Nephron (organoid): ENCODE measurements at regions not wholly inside any gene's neighbourhood (a gene's known extent, or its start where the extent isn't known, plus 50 kb on each side); places are given as distances from the start of the nearest gene placed in this dataset.

Experiments used
- H3K27ac Mint-ChIP-seq, 3 experiments: 2 replicates each; pipeline ENCODE4 v1.8.0; 2020; ENCODE audit warnings: mixed read lengths in 3 of 3, mild to moderate bottlenecking in 2 of 3, moderate library complexity in 1 of 3
- H3K27me3 Mint-ChIP-seq: 2 replicates; pipeline ENCODE4 v1.8.0; 2021; ENCODE audit warnings: low read depth, mild to moderate bottlenecking, moderate library complexity, mixed read lengths
- H3K36me3 Mint-ChIP-seq: 2 replicates; pipeline ENCODE4 v1.8.0; 2020; ENCODE audit warnings: low read depth, mixed read lengths
- H3K4me1 Mint-ChIP-seq: 2 replicates; pipeline ENCODE4 v1.8.0; 2020; ENCODE audit warnings: mixed read lengths
- H3K4me3 Mint-ChIP-seq, 3 experiments: 2 replicates each; pipeline ENCODE4 v1.8.0; 2020; ENCODE audit warnings: mild to moderate bottlenecking in 3 of 3, mixed read lengths in 3 of 3, moderate library complexity in 2 of 3
- H3K9me3 Mint-ChIP-seq: 2 replicates; pipeline ENCODE4 v1.8.0; 2020; ENCODE audit warnings: mixed read lengths
- TF ChIP-seq, protein P1 (sequence below), 3 experiments: fragments of 200-600 bp; sonication (generic); IDR thresholded peaks; one replicate each; pipeline ENCODE4 v1.5.0; 2021; ENCODE audit warnings: antibody characterized with exemption in 3 of 3; ENCODE audit not compliant: unreplicated experiment in 3 of 3

GRCh38 chr12:33703221-33703620 is 263.6 kb upstream of the SYT10 start:
- H3K27me3 Mint-ChIP-seq = no peaks in the 10 kb centered on the region
- no peaks in the 10 kb centered on the region for H3K4me1 Mint-ChIP-seq
- no peaks in the 10 kb centered on the region for H3K9me3 Mint-ChIP-seq
- no peak overlapping the region for H3K27ac Mint-ChIP-seq
- H3K4me3 Mint-ChIP-seq = no peak overlapping the region
- TF ChIP-seq, protein P1, sequence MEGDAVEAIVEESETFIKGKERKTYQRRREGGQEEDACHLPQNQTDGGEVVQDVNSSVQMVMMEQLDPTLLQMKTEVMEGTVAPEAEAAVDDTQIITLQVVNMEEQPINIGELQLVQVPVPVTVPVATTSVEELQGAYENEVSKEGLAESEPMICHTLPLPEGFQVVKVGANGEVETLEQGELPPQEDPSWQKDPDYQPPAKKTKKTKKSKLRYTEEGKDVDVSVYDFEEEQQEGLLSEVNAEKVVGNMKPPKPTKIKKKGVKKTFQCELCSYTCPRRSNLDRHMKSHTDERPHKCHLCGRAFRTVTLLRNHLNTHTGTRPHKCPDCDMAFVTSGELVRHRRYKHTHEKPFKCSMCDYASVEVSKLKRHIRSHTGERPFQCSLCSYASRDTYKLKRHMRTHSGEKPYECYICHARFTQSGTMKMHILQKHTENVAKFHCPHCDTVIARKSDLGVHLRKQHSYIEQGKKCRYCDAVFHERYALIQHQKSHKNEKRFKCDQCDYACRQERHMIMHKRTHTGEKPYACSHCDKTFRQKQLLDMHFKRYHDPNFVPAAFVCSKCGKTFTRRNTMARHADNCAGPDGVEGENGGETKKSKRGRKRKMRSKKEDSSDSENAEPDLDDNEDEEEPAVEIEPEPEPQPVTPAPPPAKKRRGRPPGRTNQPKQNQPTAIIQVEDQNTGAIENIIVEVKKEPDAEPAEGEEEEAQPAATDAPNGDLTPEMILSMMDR (IDR thresholded peaks at IDR 0.05; ENCODE audit: unreplicated experiment in 3 of 3) = no peak
- H3K36me3 Mint-ChIP-seq = no peaks in the 10 kb centered on the region

DNA sequence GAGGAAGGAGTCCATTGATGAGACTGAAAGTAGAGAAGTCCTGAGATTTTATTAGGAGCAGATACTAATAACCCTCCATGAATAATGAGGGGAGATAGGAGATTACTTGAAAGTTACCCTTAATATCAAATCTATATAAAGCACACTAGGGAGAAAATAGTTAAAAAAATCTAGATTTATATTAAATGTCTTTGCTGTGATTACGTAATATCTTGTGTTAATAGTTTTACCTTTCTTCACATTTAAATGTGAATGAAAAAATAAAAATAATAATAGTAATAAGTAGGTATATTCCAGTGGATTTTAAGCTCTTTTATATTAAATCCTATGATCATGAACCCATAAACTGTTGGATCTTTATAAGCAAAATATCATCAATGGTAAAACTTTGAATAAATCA is 267.3 kb upstream of the SYT10 start:
- no peak overlapping the region for H3K4me3 Mint-ChIP-seq
- H3K4me1 Mint-ChIP-seq = no peaks in the 10 kb centered on the region
- H3K9me3 Mint-ChIP-seq = no peaks in the 10 kb centered on the region
- no peak overlapping the region for H3K27ac Mint-ChIP-seq
- TF ChIP-seq, protein P1 (IDR thresholded peaks at IDR 0.05; ENCODE audit: unreplicated experiment in 3 of 3) = no peak
- no peaks in the 10 kb centered on the region for H3K27me3 Mint-ChIP-seq
- no peaks in the 10 kb centered on the region for H3K36me3 Mint-ChIP-seq

DNA sequence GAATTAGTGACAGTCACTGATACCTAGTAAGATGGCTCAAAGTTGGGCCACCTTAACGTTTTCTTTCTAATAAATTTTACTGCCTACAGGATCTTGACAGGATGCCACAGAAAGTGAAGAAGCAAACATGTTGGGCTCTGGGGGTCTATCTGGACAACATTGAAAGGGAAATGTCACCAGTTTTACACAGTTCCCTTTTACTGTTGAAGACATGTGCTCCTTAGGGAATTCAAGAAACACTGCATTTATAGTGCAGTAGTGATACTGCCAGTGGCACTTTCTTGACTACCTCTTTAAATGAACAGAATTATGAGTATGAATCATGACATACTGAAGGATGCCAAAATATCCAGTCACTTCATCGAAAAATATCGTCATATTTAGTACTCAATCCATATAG is 269.3 kb upstream of the SYT10 start:
- no peaks in the 10 kb centered on the region for H3K9me3 Mint-ChIP-seq
- TF ChIP-seq, protein P1 (IDR thresholded peaks at IDR 0.05; ENCODE audit: unreplicated experiment in 3 of 3) = no peak
- H3K4me1 Mint-ChIP-seq = no peaks in the 10 kb centered on the region
- no peaks in the 10 kb centered on the region for H3K27me3 Mint-ChIP-seq
- H3K36me3 Mint-ChIP-seq = no peaks in the 10 kb centered on the region
- H3K27ac Mint-ChIP-seq = no peak overlapping the region
- no peak overlapping the region for H3K4me3 Mint-ChIP-seq

GRCh38 chr12:33710548-33710947 is 270.9 kb upstream of the SYT10 start:
- Mint-ChIP-seq H3K9me3 (no peaks in the 10 kb centered on the region), H3K4me1 (no peaks in the 10 kb centered on the region), H3K27ac (no peak overlapping the region), H3K36me3 (no peaks in the 10 kb centered on the region), H3K27me3 (no peaks in the 10 kb centered on the region), H3K4me3 (no peak overlapping the region)
- TF ChIP-seq, protein P1 (IDR thresholded peaks at IDR 0.05; ENCODE audit: unreplicated experiment in 3 of 3) = no peak

- Mint-ChIP-seq H3K27me3 (no peaks in the 10 kb centered on the region), H3K4me1 (no peaks in the 10 kb centered on the region), H3K9me3 (no peaks in the 10 kb centered on the region), H3K36me3 (no peaks in the 10 kb centered on the region), H3K4me3 (no peak overlapping the region), H3K27ac (no peak overlapping the region)
- TF ChIP-seq, protein P1 (IDR thresholded peaks at IDR 0.05; ENCODE audit: unreplicated experiment in 3 of 3) = no peak
These were observed 279.0 kb upstream of the SYT10 start for GRCh38 chr12:33718631-33719030.

GRCh38 chr12:33721561-33721960 is 281.9 kb upstream of the SYT10 start:
- Mint-ChIP-seq H3K27ac (no peak overlapping the region), H3K4me1 (no peaks in the 10 kb centered on the region), H3K4me3 (no peak overlapping the region), H3K9me3 (no peaks in the 10 kb centered on the region), H3K36me3 (no peaks in the 10 kb centered on the region), H3K27me3 (no peaks in the 10 kb centered on the region)
- TF ChIP-seq, protein P1 (IDR thresholded peaks at IDR 0.05; ENCODE audit: unreplicated experiment in 3 of 3) = no peak
